OCI-LY3 (cell line): ENCODE measurements at regions not wholly inside any gene's neighbourhood (a gene's known extent, or its start where the extent isn't known, plus 50 kb on each side); places are given as distances from the start of the nearest gene placed in this dataset.

Experiments used
- EZH2phosphoT487 ChIP-seq: fragments of 200-600 bp; shearing (Covaris generic); IDR thresholded peaks from 2 replicates; pipeline ENCODE4 v1.6.1; 2018; ENCODE audit warnings: antibody characterized with exemption, mixed run types, low read depth
- TF ChIP-seq, protein P1 (sequence below): fragments of 200-600, 300-600 bp; sonication (generic); IDR thresholded peaks from 2 replicates; pipeline ENCODE4 v1.5.1; 2014; ENCODE audit warnings: antibody characterized with exemption, low read length, low read depth

DNA sequence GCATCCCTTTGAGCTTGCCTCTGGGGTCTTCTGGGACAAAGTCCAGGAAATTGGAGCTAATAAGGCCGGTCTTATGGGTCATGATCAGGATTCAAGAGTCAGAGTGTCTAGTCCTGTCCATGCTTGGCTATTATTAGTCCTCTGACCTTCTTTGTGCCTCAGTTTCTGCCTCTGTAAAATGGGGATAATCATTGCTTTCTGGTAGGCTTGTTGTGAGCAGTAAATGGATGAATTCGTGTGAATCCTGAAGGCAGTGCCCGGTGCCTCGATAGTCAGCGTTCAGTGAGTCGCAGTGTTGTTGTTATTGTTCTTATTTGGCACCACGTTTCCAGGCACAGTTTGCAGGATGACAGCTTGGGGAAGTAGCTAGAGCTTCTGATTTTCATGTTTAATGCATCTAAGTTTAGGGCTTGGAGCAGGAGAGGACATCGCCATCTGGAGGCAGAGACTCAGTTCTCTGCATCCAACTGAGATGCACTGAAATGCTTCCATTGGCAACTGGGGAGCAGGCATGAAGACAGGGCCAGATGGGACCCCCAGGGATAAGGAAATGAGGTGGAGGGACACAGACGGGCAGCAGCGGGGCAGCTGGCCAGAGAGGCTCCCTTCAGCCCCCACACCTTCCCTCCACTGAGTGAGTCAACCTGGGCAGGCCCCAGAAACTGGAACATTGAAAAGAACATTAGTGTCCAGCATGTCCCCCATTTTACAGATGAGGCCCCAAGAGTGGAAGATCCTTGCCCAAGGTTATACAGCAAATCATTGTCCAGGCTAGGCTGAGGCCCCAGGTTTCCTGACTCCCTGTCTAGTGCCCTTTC, 160.3 kb downstream of the PTPRU start:
- TF ChIP-seq, protein P1, sequence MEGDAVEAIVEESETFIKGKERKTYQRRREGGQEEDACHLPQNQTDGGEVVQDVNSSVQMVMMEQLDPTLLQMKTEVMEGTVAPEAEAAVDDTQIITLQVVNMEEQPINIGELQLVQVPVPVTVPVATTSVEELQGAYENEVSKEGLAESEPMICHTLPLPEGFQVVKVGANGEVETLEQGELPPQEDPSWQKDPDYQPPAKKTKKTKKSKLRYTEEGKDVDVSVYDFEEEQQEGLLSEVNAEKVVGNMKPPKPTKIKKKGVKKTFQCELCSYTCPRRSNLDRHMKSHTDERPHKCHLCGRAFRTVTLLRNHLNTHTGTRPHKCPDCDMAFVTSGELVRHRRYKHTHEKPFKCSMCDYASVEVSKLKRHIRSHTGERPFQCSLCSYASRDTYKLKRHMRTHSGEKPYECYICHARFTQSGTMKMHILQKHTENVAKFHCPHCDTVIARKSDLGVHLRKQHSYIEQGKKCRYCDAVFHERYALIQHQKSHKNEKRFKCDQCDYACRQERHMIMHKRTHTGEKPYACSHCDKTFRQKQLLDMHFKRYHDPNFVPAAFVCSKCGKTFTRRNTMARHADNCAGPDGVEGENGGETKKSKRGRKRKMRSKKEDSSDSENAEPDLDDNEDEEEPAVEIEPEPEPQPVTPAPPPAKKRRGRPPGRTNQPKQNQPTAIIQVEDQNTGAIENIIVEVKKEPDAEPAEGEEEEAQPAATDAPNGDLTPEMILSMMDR: no peak
- no peak for TF ChIP-seq EZH2phosphoT487
